ENCODE measurements at regions not wholly inside any gene's neighbourhood (a gene's known extent, or its start where the extent isn't known, plus 50 kb on each side); places are given as distances from the start of the nearest gene placed in this dataset.

GRCh38 chr12:127438512-127439244 lies 828.3 kb upstream of the TMEM132C start (continued):
- TF ChIP-seq, protein P1, sequence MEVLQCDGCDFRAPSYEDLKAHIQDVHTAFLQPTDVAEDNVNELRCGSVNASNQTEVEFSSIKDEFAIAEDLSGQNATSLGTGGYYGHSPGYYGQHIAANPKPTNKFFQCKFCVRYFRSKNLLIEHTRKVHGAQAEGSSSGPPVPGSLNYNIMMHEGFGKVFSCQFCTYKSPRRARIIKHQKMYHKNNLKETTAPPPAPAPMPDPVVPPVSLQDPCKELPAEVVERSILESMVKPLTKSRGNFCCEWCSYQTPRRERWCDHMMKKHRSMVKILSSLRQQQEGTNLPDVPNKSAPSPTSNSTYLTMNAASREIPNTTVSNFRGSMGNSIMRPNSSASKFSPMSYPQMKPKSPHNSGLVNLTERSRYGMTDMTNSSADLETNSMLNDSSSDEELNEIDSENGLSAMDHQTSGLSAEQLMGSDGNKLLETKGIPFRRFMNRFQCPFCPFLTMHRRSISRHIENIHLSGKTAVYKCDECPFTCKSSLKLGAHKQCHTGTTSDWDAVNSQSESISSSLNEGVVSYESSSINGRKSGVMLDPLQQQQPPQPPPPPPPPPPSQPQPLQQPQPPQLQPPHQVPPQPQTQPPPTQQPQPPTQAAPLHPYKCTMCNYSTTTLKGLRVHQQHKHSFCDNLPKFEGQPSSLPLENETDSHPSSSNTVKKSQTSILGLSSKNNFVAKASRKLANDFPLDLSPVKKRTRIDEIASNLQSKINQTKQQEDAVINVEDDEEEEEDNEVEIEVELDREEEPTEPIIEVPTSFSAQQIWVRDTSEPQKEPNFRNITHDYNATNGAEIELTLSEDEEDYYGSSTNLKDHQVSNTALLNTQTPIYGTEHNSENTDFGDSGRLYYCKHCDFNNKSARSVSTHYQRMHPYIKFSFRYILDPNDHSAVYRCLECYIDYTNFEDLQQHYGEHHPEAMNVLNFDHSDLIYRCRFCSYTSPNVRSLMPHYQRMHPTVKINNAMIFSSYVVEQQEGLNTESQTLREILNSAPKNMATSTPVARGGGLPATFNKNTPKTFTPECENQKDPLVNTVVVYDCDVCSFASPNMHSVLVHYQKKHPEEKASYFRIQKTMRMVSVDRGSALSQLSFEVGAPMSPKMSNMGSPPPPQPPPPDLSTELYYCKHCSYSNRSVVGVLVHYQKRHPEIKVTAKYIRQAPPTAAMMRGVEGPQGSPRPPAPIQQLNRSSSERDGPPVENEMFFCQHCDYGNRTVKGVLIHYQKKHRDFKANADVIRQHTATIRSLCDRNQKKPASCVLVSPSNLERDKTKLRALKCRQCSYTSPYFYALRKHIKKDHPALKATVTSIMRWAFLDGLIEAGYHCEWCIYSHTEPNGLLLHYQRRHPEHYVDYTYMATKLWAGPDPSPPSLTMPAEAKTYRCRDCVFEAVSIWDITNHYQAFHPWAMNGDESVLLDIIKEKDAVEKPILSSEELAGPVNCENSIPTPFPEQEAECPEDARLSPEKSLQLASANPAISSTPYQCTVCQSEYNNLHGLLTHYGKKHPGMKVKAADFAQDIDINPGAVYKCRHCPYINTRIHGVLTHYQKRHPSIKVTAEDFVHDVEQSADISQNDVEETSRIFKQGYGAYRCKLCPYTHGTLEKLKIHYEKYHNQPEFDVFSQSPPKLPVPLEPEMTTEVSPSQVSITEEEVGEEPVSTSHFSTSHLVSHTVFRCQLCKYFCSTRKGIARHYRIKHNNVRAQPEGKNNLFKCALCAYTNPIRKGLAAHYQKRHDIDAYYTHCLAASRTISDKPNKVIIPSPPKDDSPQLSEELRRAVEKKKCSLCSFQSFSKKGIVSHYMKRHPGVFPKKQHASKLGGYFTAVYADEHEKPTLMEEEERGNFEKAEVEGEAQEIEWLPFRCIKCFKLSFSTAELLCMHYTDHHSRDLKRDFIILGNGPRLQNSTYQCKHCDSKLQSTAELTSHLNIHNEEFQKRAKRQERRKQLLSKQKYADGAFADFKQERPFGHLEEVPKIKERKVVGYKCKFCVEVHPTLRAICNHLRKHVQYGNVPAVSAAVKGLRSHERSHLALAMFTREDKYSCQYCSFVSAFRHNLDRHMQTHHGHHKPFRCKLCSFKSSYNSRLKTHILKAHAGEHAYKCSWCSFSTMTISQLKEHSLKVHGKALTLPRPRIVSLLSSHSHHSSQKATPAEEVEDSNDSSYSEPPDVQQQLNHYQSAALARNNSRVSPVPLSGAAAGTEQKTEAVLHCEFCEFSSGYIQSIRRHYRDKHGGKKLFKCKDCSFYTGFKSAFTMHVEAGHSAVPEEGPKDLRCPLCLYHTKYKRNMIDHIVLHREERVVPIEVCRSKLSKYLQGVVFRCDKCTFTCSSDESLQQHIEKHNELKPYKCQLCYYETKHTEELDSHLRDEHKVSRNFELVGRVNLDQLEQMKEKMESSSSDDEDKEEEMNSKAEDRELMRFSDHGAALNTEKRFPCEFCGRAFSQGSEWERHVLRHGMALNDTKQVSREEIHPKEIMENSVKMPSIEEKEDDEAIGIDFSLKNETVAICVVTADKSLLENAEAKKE (CRISPR knock-in tag; IDR thresholded peaks at IDR 0.05), result no peak
- TF ChIP-seq, protein P2, sequence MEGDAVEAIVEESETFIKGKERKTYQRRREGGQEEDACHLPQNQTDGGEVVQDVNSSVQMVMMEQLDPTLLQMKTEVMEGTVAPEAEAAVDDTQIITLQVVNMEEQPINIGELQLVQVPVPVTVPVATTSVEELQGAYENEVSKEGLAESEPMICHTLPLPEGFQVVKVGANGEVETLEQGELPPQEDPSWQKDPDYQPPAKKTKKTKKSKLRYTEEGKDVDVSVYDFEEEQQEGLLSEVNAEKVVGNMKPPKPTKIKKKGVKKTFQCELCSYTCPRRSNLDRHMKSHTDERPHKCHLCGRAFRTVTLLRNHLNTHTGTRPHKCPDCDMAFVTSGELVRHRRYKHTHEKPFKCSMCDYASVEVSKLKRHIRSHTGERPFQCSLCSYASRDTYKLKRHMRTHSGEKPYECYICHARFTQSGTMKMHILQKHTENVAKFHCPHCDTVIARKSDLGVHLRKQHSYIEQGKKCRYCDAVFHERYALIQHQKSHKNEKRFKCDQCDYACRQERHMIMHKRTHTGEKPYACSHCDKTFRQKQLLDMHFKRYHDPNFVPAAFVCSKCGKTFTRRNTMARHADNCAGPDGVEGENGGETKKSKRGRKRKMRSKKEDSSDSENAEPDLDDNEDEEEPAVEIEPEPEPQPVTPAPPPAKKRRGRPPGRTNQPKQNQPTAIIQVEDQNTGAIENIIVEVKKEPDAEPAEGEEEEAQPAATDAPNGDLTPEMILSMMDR (conservative IDR thresholded peaks at IDR 0.05; ENCODE audit: low read depth in 2 of 2), result no peak
- TF ChIP-seq NANOG (IDR thresholded peaks at IDR 0.05; ENCODE audit: borderline replicate concordance) (no peak), ZNF331 (CRISPR knock-in tag; IDR thresholded peaks at IDR 0.05; ENCODE audit: low read depth) (no peak), STAT1 (IDR thresholded peaks at IDR 0.05; ENCODE audit: unreplicated experiment) (no peak), CREB1 (CRISPR knock-in tag; IDR thresholded peaks at IDR 0.05; ENCODE audit: low read depth) (no peak)

DNA sequence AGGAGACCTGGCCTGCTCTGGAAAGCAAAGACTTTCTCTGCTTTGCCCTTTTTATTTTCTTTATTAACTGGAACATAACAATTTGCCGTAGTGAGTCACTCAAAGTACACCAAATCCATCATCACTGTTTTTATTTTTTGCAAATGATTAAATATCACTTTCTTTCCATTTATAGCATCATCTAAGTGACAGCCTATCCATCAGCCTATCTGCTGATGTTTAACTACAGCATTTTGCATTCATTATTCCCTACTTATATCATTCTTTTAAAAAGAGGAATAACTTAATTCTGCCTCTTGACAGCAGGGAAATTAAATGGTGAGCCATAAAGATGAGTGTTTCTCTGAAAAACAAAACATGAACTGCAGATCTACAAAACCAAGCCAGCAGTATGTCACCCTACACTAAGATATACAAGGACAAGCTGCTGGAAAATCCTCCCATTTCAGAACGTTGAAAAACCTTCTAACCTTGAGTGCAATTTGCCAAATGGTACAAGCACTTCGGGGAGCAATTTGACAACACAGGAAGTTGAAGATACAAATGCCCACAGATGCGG lies 821.3 kb upstream of the TMEM132C start:
- H2AFZ ChIP-seq, result no peak overlapping the region
- no peaks in the 10 kb centered on the region for H3K9me2 ChIP-seq (ENCODE audit: insufficient read depth)
- DNase-seq (ENCODE audit: low spot score) (no peak), ATAC-seq (no peak)
- H3K27me3 ChIP-seq (ENCODE audit: insufficient read depth), result no peaks in the 10 kb centered on the region
- Mint-ChIP-seq H3K27ac (no peak overlapping the region), H3K36me3 (ENCODE audit: low read depth) (peaks cover 50% of the 10 kb centered on the region), H3K27me3 (ENCODE audit: insufficient read depth, low read depth, poor library complexity) (peaks cover 5% of the 10 kb centered on the region), H3K4me3 (no peak overlapping the region), H3K9me3 (peaks cover 99% of the 10 kb centered on the region), H3K4me1 (no peaks in the 10 kb centered on the region)
- 0 out of 2 replicates have a peak, but pooled peaks cover under 1% of the 10 kb centered on the region for H3K36me3 ChIP-seq (ENCODE audit: insufficient read depth)
- H3K4me3 ChIP-seq, result no peak overlapping the region
- no peaks in the 10 kb centered on the region for H3K4me1 ChIP-seq (ENCODE audit: insufficient read depth)
- no peaks in the 10 kb centered on the region for H4K20me1 ChIP-seq (replicated peaks; ENCODE audit: insufficient read depth)
- no peaks in the 10 kb centered on the region for H3K79me2 ChIP-seq (replicated peaks; ENCODE audit: insufficient read depth)
- no peak overlapping the region for H3K4me2 ChIP-seq
- H3K27ac ChIP-seq (ENCODE audit: low read depth), result no peak overlapping the region
- H3F3A ChIP-seq (replicated peaks; ENCODE audit: low read depth), result no peaks in the 10 kb centered on the region
- TF ChIP-seq NANOG (IDR thresholded peaks at IDR 0.05; ENCODE audit: borderline replicate concordance) (no peak), EZH2phosphoT487 (IDR thresholded peaks at IDR 0.05; ENCODE audit: unreplicated experiment) (no peak), STAT1 (IDR thresholded peaks at IDR 0.05; ENCODE audit: unreplicated experiment) (no peak), JUNB (IDR thresholded peaks at IDR 0.05; ENCODE audit: unreplicated experiment) (no peak), REST (IDR thresholded peaks at IDR 0.05; ENCODE audit: unreplicated experiment) (no peak)
- TF ChIP-seq, protein P2 (conservative IDR thresholded peaks at IDR 0.05; ENCODE audit: low read depth in 2 of 2), result no peak
